GM12873 (cell line): ENCODE measurements at regions not wholly inside any gene's neighbourhood (a gene's known extent, or its start where the extent isn't known, plus 50 kb on each side); places are given as distances from the start of the nearest gene placed in this dataset.

Experiments used
- TF ChIP-seq, protein P1 (sequence below): IDR thresholded peaks from 2 replicates; pipeline ENCODE4 v1.5.1; 2012; ENCODE audit warnings: low read depth, mild to moderate bottlenecking, moderate library complexity, low read length, control low read depth; ENCODE audit not compliant: insufficient read depth; ENCODE audit errors: missing control alignments

DNA sequence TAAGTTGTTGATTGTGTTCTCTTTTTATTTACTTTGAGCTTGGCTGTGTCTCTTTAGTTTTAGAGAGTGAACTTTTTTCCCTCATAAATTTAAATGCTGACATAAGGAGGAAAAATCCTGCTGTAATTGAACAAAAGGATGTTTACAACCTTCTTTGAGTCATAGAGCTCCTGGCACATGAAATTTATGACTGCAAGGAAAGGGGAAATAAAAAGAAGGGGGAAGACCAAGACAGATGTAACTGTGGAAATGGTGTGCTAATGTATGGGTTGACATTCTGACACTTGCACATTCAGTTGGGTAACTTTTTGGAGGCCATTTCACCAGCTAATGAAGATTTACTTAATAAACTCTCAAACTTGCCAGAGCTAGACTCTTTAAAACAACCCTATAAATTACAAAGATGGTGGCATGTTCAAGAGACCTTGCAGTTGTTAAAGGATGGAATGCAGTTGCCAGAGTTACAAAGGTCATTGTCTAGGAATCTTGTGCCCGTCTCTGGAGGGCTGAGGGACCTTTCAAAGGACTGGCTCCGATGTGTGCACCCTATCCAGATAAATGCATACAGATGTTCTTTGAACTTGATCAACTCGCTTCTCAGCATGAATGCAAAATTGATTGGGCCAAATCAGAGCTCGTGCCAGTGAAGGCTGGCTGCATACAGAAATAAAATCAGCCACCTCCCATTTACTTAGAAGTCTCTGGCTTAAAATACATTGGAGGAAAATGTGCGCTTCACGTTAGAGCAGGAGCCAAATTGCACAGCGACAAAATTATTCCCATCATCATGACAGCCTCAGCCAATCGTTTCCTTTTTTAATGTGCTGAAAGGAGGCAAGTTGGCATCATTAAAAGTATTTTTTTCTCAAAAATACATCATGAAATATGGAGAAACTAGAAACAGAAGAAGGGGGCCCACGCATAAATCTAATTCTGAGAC is 289.0 kb upstream of the XYLT1 start:
- TF ChIP-seq, protein P1, sequence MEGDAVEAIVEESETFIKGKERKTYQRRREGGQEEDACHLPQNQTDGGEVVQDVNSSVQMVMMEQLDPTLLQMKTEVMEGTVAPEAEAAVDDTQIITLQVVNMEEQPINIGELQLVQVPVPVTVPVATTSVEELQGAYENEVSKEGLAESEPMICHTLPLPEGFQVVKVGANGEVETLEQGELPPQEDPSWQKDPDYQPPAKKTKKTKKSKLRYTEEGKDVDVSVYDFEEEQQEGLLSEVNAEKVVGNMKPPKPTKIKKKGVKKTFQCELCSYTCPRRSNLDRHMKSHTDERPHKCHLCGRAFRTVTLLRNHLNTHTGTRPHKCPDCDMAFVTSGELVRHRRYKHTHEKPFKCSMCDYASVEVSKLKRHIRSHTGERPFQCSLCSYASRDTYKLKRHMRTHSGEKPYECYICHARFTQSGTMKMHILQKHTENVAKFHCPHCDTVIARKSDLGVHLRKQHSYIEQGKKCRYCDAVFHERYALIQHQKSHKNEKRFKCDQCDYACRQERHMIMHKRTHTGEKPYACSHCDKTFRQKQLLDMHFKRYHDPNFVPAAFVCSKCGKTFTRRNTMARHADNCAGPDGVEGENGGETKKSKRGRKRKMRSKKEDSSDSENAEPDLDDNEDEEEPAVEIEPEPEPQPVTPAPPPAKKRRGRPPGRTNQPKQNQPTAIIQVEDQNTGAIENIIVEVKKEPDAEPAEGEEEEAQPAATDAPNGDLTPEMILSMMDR: no peak

DNA sequence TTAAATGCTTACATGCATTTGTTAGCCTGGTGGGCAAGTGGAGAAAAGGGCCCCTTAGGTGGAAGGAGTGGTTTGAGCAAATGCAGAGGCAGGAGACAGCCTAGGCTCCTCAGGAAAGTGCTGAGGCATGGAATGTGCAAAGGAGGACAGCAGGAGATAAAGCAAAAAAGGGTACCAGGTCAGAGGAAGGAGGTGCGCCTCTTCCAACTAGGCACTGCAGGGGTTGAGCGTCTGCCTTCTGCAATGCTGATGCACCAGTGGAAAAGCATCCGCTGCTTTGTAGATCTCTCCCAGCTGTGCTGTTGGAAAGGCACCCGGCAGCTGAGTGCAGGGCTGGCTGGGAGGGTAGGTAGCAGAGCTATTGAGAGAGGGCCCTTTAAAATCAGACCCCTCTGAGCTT is 287.0 kb upstream of the XYLT1 start:
- TF ChIP-seq, protein P1: no peak

DNA sequence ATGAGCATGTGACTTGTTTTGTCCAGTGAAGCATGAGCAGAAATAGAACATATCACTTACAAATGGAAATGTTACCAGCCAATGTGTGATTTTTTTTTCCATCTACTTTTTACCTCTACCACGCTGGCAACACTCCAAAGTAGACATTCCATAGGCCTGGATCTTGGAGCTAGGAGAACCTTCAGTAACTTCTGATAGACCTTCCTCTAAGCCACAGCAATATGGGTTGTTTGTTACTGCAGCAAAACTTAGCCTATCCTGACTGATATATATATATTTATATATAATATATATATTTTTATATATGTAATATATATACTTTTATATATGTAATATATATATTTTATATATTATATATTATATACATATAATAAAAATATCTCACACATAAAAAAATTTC is 284.4 kb upstream of the XYLT1 start:
- TF ChIP-seq, protein P1: no peak

DNA sequence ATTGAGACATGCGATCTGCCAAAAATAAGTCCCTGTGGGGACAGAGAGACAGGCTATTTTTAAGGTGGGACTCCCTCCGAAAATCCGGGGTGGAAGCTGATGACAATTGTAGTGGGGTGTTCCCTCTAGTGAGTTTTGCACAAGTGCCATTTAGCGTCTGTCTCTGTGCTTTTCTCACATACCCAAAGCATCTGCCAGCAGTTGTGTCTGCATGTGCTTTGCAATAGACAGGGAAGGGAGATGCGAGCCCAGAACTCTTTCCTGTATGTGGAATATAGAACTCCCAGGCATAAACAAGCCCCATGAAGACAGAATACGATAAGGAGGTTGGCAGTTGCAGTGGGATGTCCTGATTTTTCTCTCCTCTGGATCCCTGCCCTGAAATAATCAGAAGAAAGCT is 282.7 kb upstream of the XYLT1 start:
- TF ChIP-seq, protein P1: no peak

DNA sequence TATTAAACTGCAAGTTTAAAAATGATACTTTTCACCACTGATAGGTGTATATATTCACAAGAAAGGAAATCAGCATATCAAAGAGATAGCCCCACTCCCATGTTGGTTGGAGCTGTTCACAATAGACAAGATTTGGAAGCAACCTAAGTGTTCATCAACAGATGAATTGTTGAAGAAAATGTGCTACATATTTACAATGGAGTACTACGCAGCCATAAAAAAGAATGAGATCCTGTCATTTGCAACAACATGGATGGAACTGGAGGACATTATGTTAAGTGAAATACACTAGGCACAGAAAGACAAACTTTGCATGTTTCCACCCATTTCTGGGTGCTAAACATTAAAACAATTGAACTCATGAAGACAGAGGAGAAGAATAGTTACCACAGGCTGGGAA is 278.9 kb upstream of the XYLT1 start:
- TF ChIP-seq, protein P1: no peak

DNA sequence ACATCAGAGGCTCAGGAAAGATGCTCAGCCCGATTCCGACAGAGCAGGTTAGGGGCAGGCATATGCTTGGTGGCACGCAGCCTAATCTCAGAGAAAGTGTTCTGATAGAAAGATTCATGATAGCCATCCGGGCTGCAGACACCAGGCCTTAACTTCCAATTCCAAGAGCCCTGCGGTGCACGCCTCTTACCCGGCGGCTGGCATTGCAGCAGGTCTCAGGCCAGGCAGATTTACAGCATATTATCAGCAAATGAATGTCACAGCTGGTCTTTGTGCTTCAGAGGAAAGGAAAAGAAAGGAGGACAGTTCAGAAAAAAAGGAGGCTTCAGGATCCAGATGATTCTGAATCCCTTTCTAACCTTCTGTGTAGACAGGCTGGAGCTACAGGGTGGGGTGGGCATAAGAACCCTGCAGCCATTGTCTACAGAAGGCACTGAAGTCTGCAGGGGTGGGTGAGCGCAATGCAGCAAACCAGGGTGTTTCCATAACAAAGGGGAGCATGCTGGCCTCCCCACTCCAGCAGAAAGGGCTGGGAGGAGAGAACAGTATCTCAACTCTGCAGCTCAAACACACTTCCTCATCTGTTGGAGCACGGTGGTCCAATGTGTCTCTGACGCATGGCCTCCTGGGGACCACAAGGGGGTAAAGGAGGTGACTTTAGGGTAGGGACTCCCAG is 277.4 kb upstream of the XYLT1 start:
- TF ChIP-seq, protein P1: no peak

DNA sequence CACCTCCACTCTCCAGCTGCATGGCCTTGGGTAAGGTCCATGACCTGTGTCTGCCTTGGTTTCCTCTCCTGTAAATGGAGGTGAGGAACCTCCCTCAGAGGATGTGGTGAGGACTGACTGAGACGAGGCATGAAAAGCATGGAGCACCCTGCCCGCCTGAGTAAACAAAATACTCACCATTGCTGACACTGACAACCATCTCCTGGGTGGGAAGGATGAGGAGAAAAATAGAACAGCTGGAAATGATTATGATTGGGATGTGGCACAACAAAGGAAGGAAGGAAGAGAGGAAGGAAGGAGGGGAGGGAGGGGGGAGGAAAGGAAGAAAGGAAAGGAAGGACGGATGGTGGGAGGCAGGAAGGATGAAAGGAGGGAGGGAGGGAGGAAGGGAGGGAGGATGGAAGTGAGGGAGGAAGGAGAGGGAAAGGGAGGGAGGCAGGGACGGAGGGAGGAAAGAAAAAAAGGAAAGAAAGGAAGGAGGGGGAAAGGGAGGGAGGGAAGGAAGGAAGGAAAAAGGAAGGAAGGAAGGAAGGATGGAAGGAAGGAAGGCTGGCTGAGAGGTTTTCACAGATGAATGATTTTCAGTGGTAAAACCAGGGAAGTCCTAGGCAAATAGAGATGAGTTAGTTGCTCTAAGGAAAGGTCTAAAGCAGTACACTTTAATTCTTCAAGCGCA is 276.5 kb upstream of the XYLT1 start:
- TF ChIP-seq, protein P1: no peak
